HG03066 (cell line): ENCODE measurements at regions not wholly inside any gene's neighbourhood (a gene's known extent, or its start where the extent isn't known, plus 50 kb on each side); places are given as distances from the start of the nearest gene placed in this dataset.

Experiments
- ATAC-seq: cut with Tn5 transposase; IDR thresholded peaks from one replicate; pipeline ENCODE4 v1.9.1; 2021; ENCODE audit warnings: low read depth; ENCODE audit not compliant: unreplicated experiment

GRCh38 chr1:184262109-184262508 is 124.7 kb upstream of the C1orf21 start:
- ATAC-seq = no peak

- no peak for ATAC-seq
Measured at GRCh38 chr1:184267747-184268146, 119.1 kb upstream of the C1orf21 start.

GRCh38 chr1:184270556-184270955 is 116.3 kb upstream of the C1orf21 start:
- no peak for ATAC-seq

GRCh38 chr1:184272175-184272866 is 114.5 kb upstream of the C1orf21 start:
- no peak for ATAC-seq

GRCh38 chr1:184276416-184276815 is 110.4 kb upstream of the C1orf21 start:
- no peak for ATAC-seq

- ATAC-seq = no peak
Measured at GRCh38 chr1:184279911-184280458, 106.8 kb upstream of the C1orf21 start.

GRCh38 chr1:184283999-184284398 is 102.8 kb upstream of the C1orf21 start:
- ATAC-seq = no peak

GRCh38 chr1:184284900-184285299 is 101.9 kb upstream of the C1orf21 start:
- no peak for ATAC-seq

- no peak for ATAC-seq
Measured at GRCh38 chr1:184285401-184286087, 101.3 kb upstream of the C1orf21 start.

- ATAC-seq = no peak
Measured at GRCh38 chr1:184287001-184287400, 99.8 kb upstream of the C1orf21 start.

- ATAC-seq = no peak
Measured at GRCh38 chr1:184289825-184290550, 96.8 kb upstream of the C1orf21 start.

- ATAC-seq = no peak
Measured at GRCh38 chr1:184291701-184292100, 95.1 kb upstream of the C1orf21 start.

- no peak for ATAC-seq
Measured at GRCh38 chr1:184292101-184292500, 94.7 kb upstream of the C1orf21 start.

GRCh38 chr1:184294101-184294500 is 92.7 kb upstream of the C1orf21 start:
- no peak for ATAC-seq

GRCh38 chr1:184296466-184297243 is 90.2 kb upstream of the C1orf21 start:
- ATAC-seq = no peak

GRCh38 chr1:184297244-184297750 is 89.5 kb upstream of the C1orf21 start:
- no peak for ATAC-seq

- no peak for ATAC-seq
Measured at GRCh38 chr1:184298440-184299405, 88.1 kb upstream of the C1orf21 start.

GRCh38 chr1:184299406-184299790 is 87.4 kb upstream of the C1orf21 start:
- no peak for ATAC-seq

- ATAC-seq = no peak
Measured at GRCh38 chr1:184299796-184300195, 87.0 kb upstream of the C1orf21 start.
